DMS53 (cell line): ENCODE measurements at regions not wholly inside any gene's neighbourhood (a gene's known extent, or its start where the extent isn't known, plus 50 kb on each side); places are given as distances from the start of the nearest gene placed in this dataset.
"Not testable (repeated sequence)": the region's sequence is repeated elsewhere in the genome, so short reads cannot be mapped to it uniquely, and the experiment has no call there.

ENCODE experiments used
- DNase-seq: peaks from one replicate; lab custom pipeline; 2025; lab: John Stamatoyannopoulos, UW

DNA sequence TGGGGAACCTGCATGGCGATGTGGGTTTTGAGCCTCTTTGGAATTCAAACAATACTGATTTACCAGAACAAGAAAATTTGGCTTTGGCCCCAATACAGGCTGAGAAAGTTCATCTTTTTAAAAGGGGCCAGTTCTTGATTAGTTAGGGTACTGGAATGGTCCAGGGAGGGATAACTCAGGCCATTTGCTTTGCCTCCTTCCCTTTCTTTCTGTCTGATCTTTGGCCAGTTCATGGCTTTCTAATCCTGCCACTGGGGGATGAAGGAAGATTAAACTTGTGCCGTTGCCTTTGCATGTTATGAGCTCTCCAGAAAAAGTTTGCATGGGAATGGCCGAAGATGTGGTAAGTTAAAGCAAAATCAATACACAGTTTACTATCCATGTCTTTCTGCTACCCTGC, 78.4 kb downstream of the ADAMTS15 start:
- DNase-seq, result no peak

DNA sequence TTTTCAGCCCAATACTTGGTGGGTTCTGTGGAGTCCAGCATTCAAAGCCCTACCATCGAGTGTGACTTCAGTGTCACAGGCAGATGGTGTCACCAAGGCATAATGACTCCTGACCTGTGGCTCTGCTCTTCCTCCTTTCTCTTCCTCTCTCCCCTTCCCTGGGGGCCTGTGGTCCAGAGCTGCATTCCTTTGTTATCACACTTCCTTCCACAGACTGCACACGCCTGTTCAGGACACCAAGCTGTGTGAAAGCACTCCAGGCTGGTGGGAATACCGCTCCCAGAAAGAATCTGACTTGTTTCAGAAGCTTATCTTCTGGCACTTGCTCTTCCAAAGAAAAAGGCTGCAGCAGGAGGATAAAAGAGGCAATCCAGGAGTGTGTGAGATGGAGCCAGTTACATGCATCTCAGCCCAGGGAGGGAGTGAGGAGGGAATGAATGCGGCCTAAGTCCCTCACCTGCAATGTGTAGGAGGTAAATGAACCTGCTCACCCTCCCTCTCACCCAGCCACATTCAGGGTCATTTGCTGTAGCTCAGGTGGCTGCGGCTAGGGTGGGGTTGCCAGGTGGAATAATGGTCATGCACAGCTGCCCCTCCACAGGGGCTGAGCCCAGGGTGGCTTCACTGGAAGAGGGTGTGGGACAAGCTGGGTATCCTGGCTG, 79.3 kb downstream of the ADAMTS15 start:
- DNase-seq, result no peak

- DNase-seq, result no peak
Measured at GRCh38 chr11:130528298-130529261, 80.1 kb downstream of the ADAMTS15 start.

GRCh38 chr11:130529366-130529765, 80.9 kb downstream of the ADAMTS15 start:
- DNase-seq, result no peak

DNA sequence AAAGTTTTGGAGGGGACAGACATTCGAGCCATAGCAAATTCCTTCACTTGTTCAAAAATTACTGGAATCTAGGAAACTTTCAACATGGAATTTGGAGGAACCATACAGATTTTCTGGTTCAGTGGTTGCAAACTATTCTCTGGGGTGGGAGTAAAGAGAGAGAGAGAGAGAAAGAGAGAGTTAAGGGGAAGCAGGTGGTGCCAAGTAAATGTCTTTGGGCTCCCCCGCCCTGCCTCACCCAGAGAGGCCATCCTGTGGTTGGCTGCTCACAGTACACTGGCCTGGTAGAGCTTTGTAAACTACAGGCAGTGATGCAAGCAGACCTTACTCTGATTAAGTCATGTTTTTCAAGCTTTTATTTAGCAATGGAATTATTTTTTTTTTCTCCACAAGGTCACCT, 82.6 kb downstream of the ADAMTS15 start:
- no peak for DNase-seq

GRCh38 chr11:130533113-130533798, 84.8 kb downstream of the ADAMTS15 start:
- DNase-seq, result no peak

GRCh38 chr11:130533871-130534270, 85.4 kb downstream of the ADAMTS15 start:
- no peak for DNase-seq

DNA sequence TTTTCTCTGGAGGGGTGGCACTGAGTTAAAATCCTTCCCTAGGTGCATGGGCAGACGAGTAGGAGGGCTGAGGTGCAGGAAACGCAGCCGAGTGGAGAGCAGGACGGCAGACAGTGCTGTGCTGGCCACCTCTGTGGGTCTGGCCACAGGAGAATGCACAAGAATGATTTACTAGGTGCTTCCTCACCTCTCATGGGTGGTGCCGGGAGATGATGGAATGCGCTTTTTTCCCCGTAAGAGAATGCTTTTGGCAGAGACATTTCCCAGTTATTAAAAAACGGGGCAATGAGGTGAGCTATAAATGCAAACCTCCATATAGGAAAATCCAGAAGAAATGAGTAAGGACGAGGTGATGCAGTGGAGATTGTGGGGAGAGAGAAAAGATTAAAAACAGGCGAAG, 86.1 kb downstream of the ADAMTS15 start:
- no peak for DNase-seq

- no peak for DNase-seq
Measured at GRCh38 chr11:130535520-130535919, 87.1 kb downstream of the ADAMTS15 start.

GRCh38 chr11:130536106-130537040, 87.9 kb downstream of the ADAMTS15 start:
- no peak for DNase-seq

- DNase-seq, result not testable (repeated sequence)
Measured at GRCh38 chr11:130539680-130540079, 91.2 kb downstream of the ADAMTS15 start.

GRCh38 chr11:130544266-130544665, 95.8 kb downstream of the ADAMTS15 start:
- DNase-seq, result no peak

GRCh38 chr11:130545449-130546072, 97.1 kb downstream of the ADAMTS15 start:
- DNase-seq, result no peak

- no peak for DNase-seq
Measured at GRCh38 chr11:130546438-130546837, 98.0 kb downstream of the ADAMTS15 start.

GRCh38 chr11:130546901-130547694, 98.7 kb downstream of the ADAMTS15 start:
- no peak for DNase-seq

DNA sequence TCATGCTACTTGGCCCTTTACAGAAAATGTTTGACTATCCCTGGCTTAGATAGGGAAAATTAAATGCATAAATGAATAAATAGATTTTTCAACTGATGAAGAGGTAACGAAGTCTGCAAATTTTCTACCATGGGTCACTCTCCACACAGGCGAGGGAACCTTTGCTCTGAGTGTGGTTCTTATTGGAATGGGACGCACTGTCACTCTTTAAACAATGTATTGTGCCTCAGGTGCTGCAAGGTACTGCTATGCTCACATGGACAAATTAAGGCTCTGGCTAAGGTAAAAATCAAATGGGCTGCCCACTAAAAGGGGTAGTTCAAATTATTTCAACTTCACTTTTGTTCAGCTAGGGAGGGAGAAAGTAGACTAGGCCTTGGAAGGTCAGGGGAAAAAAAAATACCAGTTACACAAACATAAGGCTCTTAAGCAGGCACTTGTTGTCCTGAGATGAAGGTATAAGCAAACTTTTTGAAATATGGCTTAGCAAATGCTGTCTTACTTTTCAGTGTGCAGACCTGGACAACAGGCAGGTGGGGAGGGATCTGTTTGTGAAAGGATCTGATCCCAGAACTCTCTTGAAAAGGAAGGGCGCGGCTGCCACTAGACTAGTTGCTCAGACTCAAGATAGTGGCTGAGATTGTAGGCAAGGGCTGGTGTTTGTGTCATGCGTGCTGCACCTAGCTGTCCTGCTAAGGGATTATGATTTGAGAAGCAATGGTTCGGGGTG, 99.5 kb downstream of the ADAMTS15 start:
- no peak for DNase-seq

DNA sequence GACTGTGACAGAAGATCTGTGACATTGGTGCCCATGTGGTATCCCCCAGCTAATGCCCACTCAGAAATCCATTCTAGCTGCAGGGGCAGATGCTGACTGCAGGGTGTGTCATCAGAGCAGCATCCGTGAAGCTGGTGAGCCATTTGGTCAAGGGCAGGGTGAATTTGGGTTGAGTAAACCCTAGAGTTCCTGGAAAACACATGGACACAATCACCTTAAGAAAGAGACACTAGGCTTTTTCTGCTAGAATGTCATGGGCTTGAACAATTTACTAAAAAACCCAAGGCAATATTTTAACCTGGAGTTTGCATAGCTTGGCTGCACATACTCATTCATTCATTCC, 100.0 kb downstream of the ADAMTS15 start:
- DNase-seq, result no peak

GRCh38 chr11:130549393-130549999, 101.1 kb downstream of the ADAMTS15 start:
- DNase-seq, result no peak

- no peak for DNase-seq
Measured at GRCh38 chr11:130550150-130550549, 101.7 kb downstream of the ADAMTS15 start.
